ENCODE measurements at regions not wholly inside any gene's neighbourhood (a gene's known extent, or its start where the extent isn't known, plus 50 kb on each side); places are given as distances from the start of the nearest gene placed in this dataset.

DNA sequence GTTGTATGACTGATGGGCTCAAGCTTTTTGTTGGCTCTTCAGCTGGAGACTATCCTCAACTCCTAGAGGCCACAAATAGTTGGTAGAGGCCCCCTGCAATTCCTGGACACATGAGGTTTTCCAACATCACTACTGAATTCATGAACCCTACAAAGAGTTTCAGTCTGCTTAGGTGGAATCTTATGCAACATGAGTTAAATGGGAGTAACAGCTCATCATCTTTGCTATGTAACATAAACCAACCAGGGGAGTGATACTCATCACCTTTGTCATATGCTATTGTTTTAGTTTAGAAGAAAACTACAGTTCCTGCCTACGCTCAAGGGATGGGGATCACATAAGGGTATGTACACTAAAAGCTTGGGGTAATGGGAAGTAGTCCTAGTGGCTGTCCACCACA, 729.4 kb downstream of the SORCS1 start:
- Histone ChIP-seq H3K9me3 (no peaks in the 10 kb centered on the region), H3K27ac (no peak overlapping the region), H3K4me3 (no peak overlapping the region), H3K36me3 (ENCODE audit: insufficient read depth in 1 of 2, low read depth in 1 of 2) (no peaks in the 10 kb centered on the region), H3K4me1 (no peaks in the 10 kb centered on the region), H3K27me3 (ENCODE audit: insufficient read depth in 3 of 3, low read length in 2 of 3) (no peaks in the 10 kb centered on the region)
- intact Hi-C loops (cut with DNase I), result no loop called here
- ATAC-seq, result no peak
- DNase-seq, result no peak
- TF ChIP-seq, protein P1, sequence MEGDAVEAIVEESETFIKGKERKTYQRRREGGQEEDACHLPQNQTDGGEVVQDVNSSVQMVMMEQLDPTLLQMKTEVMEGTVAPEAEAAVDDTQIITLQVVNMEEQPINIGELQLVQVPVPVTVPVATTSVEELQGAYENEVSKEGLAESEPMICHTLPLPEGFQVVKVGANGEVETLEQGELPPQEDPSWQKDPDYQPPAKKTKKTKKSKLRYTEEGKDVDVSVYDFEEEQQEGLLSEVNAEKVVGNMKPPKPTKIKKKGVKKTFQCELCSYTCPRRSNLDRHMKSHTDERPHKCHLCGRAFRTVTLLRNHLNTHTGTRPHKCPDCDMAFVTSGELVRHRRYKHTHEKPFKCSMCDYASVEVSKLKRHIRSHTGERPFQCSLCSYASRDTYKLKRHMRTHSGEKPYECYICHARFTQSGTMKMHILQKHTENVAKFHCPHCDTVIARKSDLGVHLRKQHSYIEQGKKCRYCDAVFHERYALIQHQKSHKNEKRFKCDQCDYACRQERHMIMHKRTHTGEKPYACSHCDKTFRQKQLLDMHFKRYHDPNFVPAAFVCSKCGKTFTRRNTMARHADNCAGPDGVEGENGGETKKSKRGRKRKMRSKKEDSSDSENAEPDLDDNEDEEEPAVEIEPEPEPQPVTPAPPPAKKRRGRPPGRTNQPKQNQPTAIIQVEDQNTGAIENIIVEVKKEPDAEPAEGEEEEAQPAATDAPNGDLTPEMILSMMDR (IDR thresholded peaks at IDR 0.05), result no peak
- 79 to 94% (median 85%) methylated on average over 1 of the region's 1 CpG for whole genome bisulfite sequencing, 3 donors

DNA sequence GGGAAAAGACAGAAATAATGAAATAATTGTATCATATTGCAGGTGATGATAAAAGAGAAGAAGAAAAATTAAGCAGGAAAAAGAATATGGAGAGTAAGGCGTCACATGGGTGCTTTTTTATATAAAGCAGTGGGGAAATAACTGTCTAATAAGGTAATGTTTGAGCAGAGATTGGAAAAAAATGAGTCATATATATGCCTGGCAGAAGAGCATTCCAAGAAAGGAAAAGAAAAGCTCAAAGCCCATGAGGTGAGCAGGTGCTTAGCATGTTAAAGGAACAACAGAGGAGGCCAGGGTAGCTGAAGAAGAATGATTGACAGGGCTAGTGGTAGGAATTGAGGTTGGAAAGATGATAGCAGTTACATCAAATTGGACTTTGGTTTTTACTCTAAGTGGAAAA, 739.5 kb downstream of the SORCS1 start:
- Histone ChIP-seq H3K4me1 (no peaks in the 10 kb centered on the region), H3K27ac (no peak overlapping the region), H3K36me3 (ENCODE audit: insufficient read depth in 1 of 2, low read depth in 1 of 2) (no peaks in the 10 kb centered on the region), H3K4me3 (no peak overlapping the region), H3K9me3 (no peaks in the 10 kb centered on the region), H3K27me3 (ENCODE audit: insufficient read depth in 3 of 3, low read length in 2 of 3) (no peaks in the 10 kb centered on the region)
- TF ChIP-seq, protein P1 (IDR thresholded peaks at IDR 0.05), result no peak
- ATAC-seq, result no peak
- WGBS, 3 donors, result 79 to 84% (median 83%) methylated on average over 1 of the region's 1 CpG
- intact Hi-C loops (cut with DNase I), result no loop called here
- DNase-seq, result no peak

DNA sequence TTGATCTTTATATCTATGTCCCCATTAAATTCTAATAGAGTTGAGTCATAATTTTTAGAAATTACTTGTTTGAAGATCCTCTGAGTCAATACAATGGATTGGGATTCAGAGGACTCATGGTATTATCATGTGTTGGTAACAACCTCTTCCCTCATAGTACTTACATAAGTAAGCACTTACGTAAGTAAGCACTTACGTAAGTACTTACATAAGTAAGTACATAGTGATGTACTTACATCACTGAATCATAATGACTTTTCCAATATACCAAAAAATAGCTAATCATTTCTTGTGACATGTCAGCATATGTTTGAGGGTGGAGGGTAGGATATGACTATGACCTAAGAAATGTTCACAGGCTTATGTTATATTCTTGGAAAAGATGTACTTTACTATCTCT, 740.5 kb downstream of the SORCS1 start:
- Histone ChIP-seq H3K4me3 (no peak overlapping the region), H3K27ac (no peak overlapping the region), H3K27me3 (ENCODE audit: insufficient read depth in 3 of 3, low read length in 2 of 3) (no peaks in the 10 kb centered on the region), H3K9me3 (no peaks in the 10 kb centered on the region), H3K36me3 (ENCODE audit: insufficient read depth in 1 of 2, low read depth in 1 of 2) (no peaks in the 10 kb centered on the region), H3K4me1 (no peaks in the 10 kb centered on the region)
- TF ChIP-seq, protein P1 (IDR thresholded peaks at IDR 0.05), result no peak
- no peak for DNase-seq
- 89 to 94% (median 91%) methylated on average over 2 of the region's 2 CpGs for WGBS, 3 donors
- no peak for ATAC-seq
- intact Hi-C loops (cut with DNase I), result no loop called here

DNA sequence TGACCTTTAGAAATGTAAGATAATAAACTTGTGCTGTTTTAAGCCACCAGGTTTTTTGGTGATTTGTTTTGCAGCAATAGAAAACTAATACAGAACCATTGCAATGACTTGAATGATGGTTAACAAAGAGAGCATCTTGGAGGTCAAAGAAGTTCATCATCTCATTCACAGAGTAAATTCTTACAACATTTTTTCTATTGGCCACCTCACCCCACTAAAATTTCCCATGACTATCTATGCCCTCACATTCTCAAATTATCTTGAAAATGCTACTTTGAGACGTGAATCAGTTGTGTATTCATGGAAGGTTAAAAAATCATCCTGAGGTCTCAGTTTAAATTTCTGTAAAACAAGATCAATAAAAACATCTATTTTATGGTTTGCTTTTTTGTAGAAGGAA, 754.2 kb downstream of the SORCS1 start:
- no peak for ATAC-seq
- 66 to 71% (median 67%) methylated on average over 1 of the region's 1 CpG for WGBS, 3 donors
- H3K27ac ChIP-seq, result no peak overlapping the region
- no peaks in the 10 kb centered on the region for H3K4me1 ChIP-seq
- no peaks in the 10 kb centered on the region for H3K9me3 ChIP-seq
- TF ChIP-seq, protein P1 (IDR thresholded peaks at IDR 0.05), result no peak
- no peak for DNase-seq
- intact Hi-C loops (cut with DNase I), result no loop called here
- no peak overlapping the region for H3K4me3 ChIP-seq
- H3K36me3 ChIP-seq (ENCODE audit: insufficient read depth in 1 of 2, low read depth in 1 of 2), result no peaks in the 10 kb centered on the region
- no peaks in the 10 kb centered on the region for H3K27me3 ChIP-seq (ENCODE audit: insufficient read depth in 3 of 3, low read length in 2 of 3)

DNA sequence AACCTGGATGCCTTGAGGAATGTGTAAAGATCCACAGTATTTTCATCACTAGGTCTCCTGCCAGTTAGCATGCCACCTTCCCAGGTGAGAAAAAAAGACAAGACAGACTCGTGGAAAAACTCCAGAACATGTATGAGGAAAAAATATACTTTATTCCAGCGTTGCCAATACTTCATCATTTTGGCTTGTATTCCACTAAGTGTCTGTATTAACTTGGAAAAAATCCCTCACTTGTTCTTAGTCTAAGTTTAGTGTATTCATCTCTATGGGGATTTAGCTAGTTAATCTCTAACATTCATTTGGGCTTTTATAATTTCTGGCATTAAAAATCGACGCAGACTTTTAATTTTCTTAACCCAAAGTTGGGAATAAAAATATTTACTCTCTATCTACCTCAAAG, 759.4 kb downstream of the SORCS1 start:
- TF ChIP-seq, protein P1 (IDR thresholded peaks at IDR 0.05), result no peak
- no peak for DNase-seq
- Histone ChIP-seq H3K4me1 (no peaks in the 10 kb centered on the region), H3K9me3 (no peaks in the 10 kb centered on the region), H3K4me3 (no peak overlapping the region), H3K27ac (no peak overlapping the region), H3K27me3 (ENCODE audit: insufficient read depth in 3 of 3, low read length in 2 of 3) (no peaks in the 10 kb centered on the region), H3K36me3 (ENCODE audit: insufficient read depth in 1 of 2, low read depth in 1 of 2) (no peaks in the 10 kb centered on the region)
- ATAC-seq, result no peak
- 30 to 49% (median 35%) methylated on average over 4 of the region's 4 CpGs for WGBS, 3 donors
- intact Hi-C loops (cut with DNase I), result no loop called here

All from psoas muscle (tissue), 7 donors.